H9 (cell line): ENCODE measurements at regions not wholly inside any gene's neighbourhood (a gene's known extent, or its start where the extent isn't known, plus 50 kb on each side); places are given as distances from the start of the nearest gene placed in this dataset.
A peak's percentile ranks its signal among the peaks of the same experiment; 100 is the strongest.

Experiments used
- DNase-seq: peaks from one replicate; pipeline ENCODE4 v3.0.0-alpha.2; 2017
- H2AFZ ChIP-seq: one replicate; pipeline ENCODE4 v1.6.1; 2013; ENCODE audit warnings: mild to moderate bottlenecking, low read length, control low read depth, moderate library complexity
- H2AK5ac ChIP-seq: 2 replicates; pipeline ENCODE4 v1.6.1; 2013; ENCODE audit warnings: low read length, control low read depth, mixed read lengths; ENCODE audit not compliant: insufficient read length
- H2BK120ac ChIP-seq: one replicate; pipeline ENCODE4 v1.6.1; 2013; ENCODE audit warnings: low read depth, mild to moderate bottlenecking, low read length, control low read depth, inconsistent platforms; ENCODE audit not compliant: poor library complexity, severe bottlenecking
- H2BK12ac ChIP-seq: 2 replicates; pipeline ENCODE4 v1.6.1; 2013; ENCODE audit warnings: low read length, control low read depth, mixed read lengths, low read depth; ENCODE audit not compliant: insufficient read length
- H2BK15ac ChIP-seq: 2 replicates; pipeline ENCODE4 v1.6.1; 2013; ENCODE audit warnings: low read depth, low read length, control low read depth
- H2BK20ac ChIP-seq: one replicate; pipeline ENCODE4 v1.6.1; 2013; ENCODE audit warnings: low read depth, mild to moderate bottlenecking, low read length, control low read depth, inconsistent platforms; ENCODE audit not compliant: poor library complexity, severe bottlenecking
- H2BK5ac ChIP-seq: 2 replicates; pipeline ENCODE4 v1.6.1; 2013; ENCODE audit warnings: low read length, control low read depth, mixed read lengths; ENCODE audit not compliant: insufficient read length
- H3K14ac ChIP-seq: 2 replicates; pipeline ENCODE4 v1.6.1; 2013; ENCODE audit warnings: low read length, control low read depth; ENCODE audit not compliant: insufficient read depth
- H3K18ac ChIP-seq: 2 replicates; pipeline ENCODE4 v1.6.1; 2013; ENCODE audit warnings: low read depth, mild to moderate bottlenecking, mixed read lengths, low read length, control low read depth; ENCODE audit not compliant: insufficient read length
- H3K23ac ChIP-seq: 2 replicates; pipeline ENCODE4 v1.6.1; 2013; ENCODE audit warnings: low read length, control low read depth, mixed read lengths, low read depth; ENCODE audit not compliant: insufficient read length
- H3K23me2 ChIP-seq: 2 replicates; pipeline ENCODE4 v1.6.1; 2013; ENCODE audit warnings: low read depth, mild to moderate bottlenecking, mixed read lengths, low read length, control low read depth; ENCODE audit not compliant: insufficient read length, poor library complexity, severe bottlenecking
- H3K27ac ChIP-seq: 2 replicates; pipeline ENCODE4 v1.5.1; 2013; ENCODE audit warnings: low read length, control low read depth, mixed read lengths, low read depth; ENCODE audit not compliant: insufficient read length
- H3K27me3 ChIP-seq: 2 replicates; pipeline ENCODE4 v1.6.1; 2013; ENCODE audit warnings: low read length, control low read depth, inconsistent platforms; ENCODE audit not compliant: insufficient read depth
- H3K4ac ChIP-seq: 2 replicates; pipeline ENCODE4 v1.6.1; 2013; ENCODE audit warnings: low read depth, mild to moderate bottlenecking, control low read depth, inconsistent platforms, low read length, moderate library complexity
- H3K4me1 ChIP-seq: 2 replicates; pipeline ENCODE4 v1.6.1; 2013; ENCODE audit warnings: low read length, control low read depth, inconsistent platforms; ENCODE audit not compliant: insufficient read depth
- H3K4me2 ChIP-seq: 2 replicates; pipeline ENCODE4 v1.6.1; 2013; ENCODE audit warnings: low read length, control low read depth, mixed read lengths; ENCODE audit not compliant: insufficient read length, insufficient read depth
- H3K56ac ChIP-seq: 2 replicates; pipeline ENCODE4 v1.6.1; 2013; ENCODE audit warnings: low read depth, mild to moderate bottlenecking, mixed read lengths, low read length, control low read depth; ENCODE audit not compliant: insufficient read length
- H3K79me1 ChIP-seq: 2 replicates; pipeline ENCODE4 v1.6.1; 2013; ENCODE audit warnings: low read depth, mild to moderate bottlenecking, moderate library complexity, low read length, control low read depth, inconsistent platforms; ENCODE audit not compliant: insufficient read depth, poor library complexity, severe bottlenecking
- H3K79me2 ChIP-seq: 2 replicates; pipeline ENCODE4 v1.6.1; 2013; ENCODE audit warnings: low read length, control low read depth, inconsistent platforms; ENCODE audit not compliant: insufficient read depth
- H3K9ac ChIP-seq: 2 replicates; pipeline ENCODE4 v1.6.1; 2013; ENCODE audit warnings: low read length, control low read depth, mixed read lengths; ENCODE audit not compliant: insufficient read length; ENCODE audit errors: extremely low read depth
- H3K9me3 ChIP-seq: one replicate; pipeline ENCODE4 v1.6.1; 2013; ENCODE audit warnings: low read depth, low read length, inconsistent platforms; ENCODE audit not compliant: control insufficient read depth
- H3T11ph ChIP-seq: one replicate; pipeline ENCODE4 v1.6.1; 2013; ENCODE audit warnings: mild to moderate bottlenecking, low read length, control low read depth, inconsistent platforms
- H4K20me1 ChIP-seq: one replicate; pipeline ENCODE4 v1.6.1; 2013; ENCODE audit not compliant: control insufficient read depth, insufficient read length, insufficient read depth
- H4K5ac ChIP-seq: 2 replicates; pipeline ENCODE4 v1.6.1; 2013; ENCODE audit warnings: low read depth, mild to moderate bottlenecking, mixed read lengths, low read length, control low read depth; ENCODE audit not compliant: insufficient read length
- H4K8ac ChIP-seq: replicated peaks from 2 replicates; pipeline ENCODE4 v1.6.1; 2013; ENCODE audit warnings: low read length, control low read depth, mixed read lengths, low read depth; ENCODE audit not compliant: insufficient read length
- H4K91ac ChIP-seq: 2 replicates; pipeline ENCODE4 v1.6.1; 2013; ENCODE audit warnings: low read depth, mild to moderate bottlenecking, moderate library complexity, mixed read lengths, low read length, control low read depth; ENCODE audit not compliant: insufficient read length
- H3K27ac Mint-ChIP-seq, 3 experiments: 2 replicates in 2 of 3; 3 replicates in 1 of 3; pipeline ENCODE4 v1.8.0; 2020 to 2021; ENCODE audit warnings: mixed read lengths in 3 of 3, mild to moderate bottlenecking in 1 of 3, moderate library complexity in 1 of 3
- H3K27me3 Mint-ChIP-seq: 2 replicates; pipeline ENCODE4 v1.8.0; 2021; ENCODE audit warnings: low read depth, mild to moderate bottlenecking, moderate library complexity, mixed read lengths
- H3K36me3 Mint-ChIP-seq, 3 experiments: 2 replicates in 2 of 3; 3 replicates in 1 of 3; pipeline ENCODE4 v1.8.0; 2020 to 2021; ENCODE audit warnings: low read depth in 3 of 3, mixed read lengths in 3 of 3; ENCODE audit not compliant: insufficient read depth in 1 of 3
- H3K4me1 Mint-ChIP-seq, 2 experiments: 2 replicates each; pipeline ENCODE4 v1.8.0; 2020; ENCODE audit warnings: mixed read lengths in 2 of 2
- H3K4me3 Mint-ChIP-seq, 2 experiments: 2 replicates in 1 of 2; 3 replicates in 1 of 2; pipeline ENCODE4 v1.8.0; 2020 to 2021; ENCODE audit warnings: mild to moderate bottlenecking in 2 of 2, mixed read lengths in 2 of 2, moderate library complexity in 1 of 2
- H3K9me3 Mint-ChIP-seq, 2 experiments: 2 replicates in 1 of 2; 3 replicates in 1 of 2; pipeline ENCODE4 v1.8.0; 2020; ENCODE audit warnings: mild to moderate bottlenecking in 2 of 2, mixed read lengths in 2 of 2, moderate library complexity in 1 of 2
- WGBS: extraction: QIAGEN DNeasy Blood & Tissue Kit; methylation state at CpG from one replicate; pipeline ENCODE4 v1.1.7; 2013; ENCODE audit warnings: missing lambda C conversion rate, low lambda C conversion rate, mixed read lengths; ENCODE audit not compliant: insufficient read length; ENCODE audit errors: extremely low coverage; 5-methylcytosine and 5-hydroxymethylcytosine counted together
- TF ChIP-seq, protein P1 (sequence below): fragments of 200-600 bp; sonication (generic); conservative IDR thresholded peaks from 3 replicates; pipeline ENCODE4 v1.8.0; 2021; ENCODE audit warnings: antibody characterized with exemption, mild to moderate bottlenecking

GRCh38 chr4:151613290-151613689, 147.5 kb downstream of the GATB start:
- WGBS: no CpG with 5 or more reads among the region's 3 CpGs
- Mint-ChIP-seq H3K36me3 (no peaks in the 10 kb centered on the region), H3K4me3 (no peak overlapping the region), H3K4me1 (no peaks in the 10 kb centered on the region), H3K27ac (peak overlapping the region in 1 of 3 experiments; percentile 33; a peak in 1 of 7 replicates), H3K27me3 (no peaks in the 10 kb centered on the region), H3K9me3 (no peaks in the 10 kb centered on the region)
- H3K56ac ChIP-seq: no peak overlapping the region
- TF ChIP-seq, protein P1, sequence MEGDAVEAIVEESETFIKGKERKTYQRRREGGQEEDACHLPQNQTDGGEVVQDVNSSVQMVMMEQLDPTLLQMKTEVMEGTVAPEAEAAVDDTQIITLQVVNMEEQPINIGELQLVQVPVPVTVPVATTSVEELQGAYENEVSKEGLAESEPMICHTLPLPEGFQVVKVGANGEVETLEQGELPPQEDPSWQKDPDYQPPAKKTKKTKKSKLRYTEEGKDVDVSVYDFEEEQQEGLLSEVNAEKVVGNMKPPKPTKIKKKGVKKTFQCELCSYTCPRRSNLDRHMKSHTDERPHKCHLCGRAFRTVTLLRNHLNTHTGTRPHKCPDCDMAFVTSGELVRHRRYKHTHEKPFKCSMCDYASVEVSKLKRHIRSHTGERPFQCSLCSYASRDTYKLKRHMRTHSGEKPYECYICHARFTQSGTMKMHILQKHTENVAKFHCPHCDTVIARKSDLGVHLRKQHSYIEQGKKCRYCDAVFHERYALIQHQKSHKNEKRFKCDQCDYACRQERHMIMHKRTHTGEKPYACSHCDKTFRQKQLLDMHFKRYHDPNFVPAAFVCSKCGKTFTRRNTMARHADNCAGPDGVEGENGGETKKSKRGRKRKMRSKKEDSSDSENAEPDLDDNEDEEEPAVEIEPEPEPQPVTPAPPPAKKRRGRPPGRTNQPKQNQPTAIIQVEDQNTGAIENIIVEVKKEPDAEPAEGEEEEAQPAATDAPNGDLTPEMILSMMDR: no peak
- H3K79me2 ChIP-seq: no peaks in the 10 kb centered on the region
- no peak overlapping the region for H3K14ac ChIP-seq
- no peak overlapping the region for H3K9ac ChIP-seq
- no peak overlapping the region for H2BK15ac ChIP-seq
- no peak overlapping the region for H4K91ac ChIP-seq
- H2BK5ac ChIP-seq: no peak overlapping the region
- H3K18ac ChIP-seq: no peak overlapping the region
- H2AK5ac ChIP-seq: no peak overlapping the region
- H3T11ph ChIP-seq: no peak overlapping the region
- no peaks in the 10 kb centered on the region for H4K20me1 ChIP-seq
- no peak overlapping the region for H3K4ac ChIP-seq
- no peak overlapping the region for H4K5ac ChIP-seq
- H3K4me2 ChIP-seq: no peak overlapping the region
- no peaks in the 10 kb centered on the region for H3K27me3 ChIP-seq
- no peak overlapping the region for H2BK20ac ChIP-seq
- H3K9me3 ChIP-seq: no peaks in the 10 kb centered on the region
- H2BK120ac ChIP-seq: no peak overlapping the region
- H4K8ac ChIP-seq: no peak overlapping the region
- no peak overlapping the region for H3K23ac ChIP-seq
- no peak overlapping the region for H3K27ac ChIP-seq
- H3K4me1 ChIP-seq: no peaks in the 10 kb centered on the region
- H2BK12ac ChIP-seq: no peak overlapping the region
- H2AFZ ChIP-seq: no peak overlapping the region
- no peak for DNase-seq
- no peaks in the 10 kb centered on the region for H3K23me2 ChIP-seq
- no peaks in the 10 kb centered on the region for H3K79me1 ChIP-seq
